C4-2B (cell line): ENCODE measurements at regions not wholly inside any gene's neighbourhood (a gene's known extent, or its start where the extent isn't known, plus 50 kb on each side); places are given as distances from the start of the nearest gene placed in this dataset.

Experiments
- ZFX ChIP-seq: fragments of 450-650 bp; IDR thresholded peaks from 2 replicates; pipeline ENCODE4 v1.6.1; 2017
- TF ChIP-seq, protein P1 (sequence below): fragments of 450-650 bp; conservative IDR thresholded peaks from 2 replicates; pipeline ENCODE4 v1.5.1; 2017; ENCODE audit warnings: mild to moderate bottlenecking

- TF ChIP-seq, protein P1, sequence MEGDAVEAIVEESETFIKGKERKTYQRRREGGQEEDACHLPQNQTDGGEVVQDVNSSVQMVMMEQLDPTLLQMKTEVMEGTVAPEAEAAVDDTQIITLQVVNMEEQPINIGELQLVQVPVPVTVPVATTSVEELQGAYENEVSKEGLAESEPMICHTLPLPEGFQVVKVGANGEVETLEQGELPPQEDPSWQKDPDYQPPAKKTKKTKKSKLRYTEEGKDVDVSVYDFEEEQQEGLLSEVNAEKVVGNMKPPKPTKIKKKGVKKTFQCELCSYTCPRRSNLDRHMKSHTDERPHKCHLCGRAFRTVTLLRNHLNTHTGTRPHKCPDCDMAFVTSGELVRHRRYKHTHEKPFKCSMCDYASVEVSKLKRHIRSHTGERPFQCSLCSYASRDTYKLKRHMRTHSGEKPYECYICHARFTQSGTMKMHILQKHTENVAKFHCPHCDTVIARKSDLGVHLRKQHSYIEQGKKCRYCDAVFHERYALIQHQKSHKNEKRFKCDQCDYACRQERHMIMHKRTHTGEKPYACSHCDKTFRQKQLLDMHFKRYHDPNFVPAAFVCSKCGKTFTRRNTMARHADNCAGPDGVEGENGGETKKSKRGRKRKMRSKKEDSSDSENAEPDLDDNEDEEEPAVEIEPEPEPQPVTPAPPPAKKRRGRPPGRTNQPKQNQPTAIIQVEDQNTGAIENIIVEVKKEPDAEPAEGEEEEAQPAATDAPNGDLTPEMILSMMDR = no peak
- no peak for TF ChIP-seq ZFX
These were observed 86.5 kb upstream of the FYN start for GRCh38 chr6:111959766-111960165.
